HepG2 (cell line): ENCODE measurements at regions not wholly inside any gene's neighbourhood (a gene's known extent, or its start where the extent isn't known, plus 50 kb on each side); places are given as distances from the start of the nearest gene placed in this dataset.

Source experiments
- ATAC-seq: fragments of 200-7000 bp; cut with Tn5 transposase; 3 replicates; pipeline ENCODE4 v1.9.1; 2020; ENCODE audit warnings: mild to moderate bottlenecking, moderate library complexity
- BruUV-seq: library from RNA; stranded (reverse); fragments of 400-500 nt; replicated peaks from 2 replicates; lab custom pipeline; 2021; lab: Mats Ljungman, UMichigan
- CTCF ChIA-PET: fragments of 300-600 bp; formaldehyde crosslinking; extraction: SDS; loops from one replicate; lab custom pipeline; 2021; ENCODE audit warnings: low total read pairs, inconsistent platforms, low intra/inter-chr PET ratio; lab: Yijun Ruan, JAX
- POLR2A ChIA-PET: fragments of 350-600 bp; sonication (Branson Sonifier 250); formaldehyde crosslinking; loops from one replicate; lab custom pipeline; 2020; ENCODE audit warnings: antibody characterized with exemption, inconsistent platforms; lab: Yijun Ruan, JAX
- DNase-seq: peaks from one replicate; pipeline ENCODE4 v3.0.0-alpha.2; 2015; ENCODE audit warnings: low spot score
- FAIRE-seq: peaks from 3 replicates; lab custom pipeline; 2011; peaks lifted over from hg19 to GRCh38; lab: Jason Lieb, UNC
- H2AFZ ChIP-seq: one replicate; pipeline ENCODE4 v1.6.1; 2011; ENCODE audit warnings: low read length, inconsistent platforms
- H3K27ac ChIP-seq: fragments of 300-600 bp; 3 replicates; pipeline ENCODE4 v1.8.0; 2011; ENCODE audit warnings: mixed run types, mild to moderate bottlenecking, mixed read lengths, low read length, inconsistent platforms; ENCODE audit not compliant: insufficient read depth; ENCODE audit errors: extremely low read length
- H3K27me3 ChIP-seq, 2 experiments: fragments of 200-600 bp in 1 of 2; 2 replicates in 1 of 2; 3 replicates in 1 of 2; pipeline versions ENCODE4 v1.6.0 to v1.8.0; 2011; ENCODE audit warnings: low read length in 2 of 2, mild to moderate bottlenecking in 2 of 2, moderate library complexity in 2 of 2, inconsistent platforms in 1 of 2; ENCODE audit not compliant: insufficient read depth in 2 of 2, control insufficient read depth in 1 of 2
- H3K36me3 ChIP-seq, 2 experiments: fragments of 200-600 bp in 1 of 2; replicated peaks in 1 of 2; 2 replicates in 1 of 2; 3 replicates in 1 of 2; pipeline versions ENCODE4 v1.5.1 to v1.8.0; 2011; ENCODE audit warnings: low read length in 2 of 2, inconsistent platforms in 1 of 2; ENCODE audit not compliant: insufficient read depth in 2 of 2, control insufficient read depth in 1 of 2
- H3K4me1 ChIP-seq: 2 replicates; pipeline ENCODE4 v1.5.1; 2012; ENCODE audit warnings: low read length, inconsistent platforms; ENCODE audit not compliant: insufficient read depth
- H3K4me2 ChIP-seq: 2 replicates; pipeline ENCODE4 v1.6.0; 2011; ENCODE audit warnings: low read depth, low read length, inconsistent platforms
- H3K4me3 ChIP-seq, 3 experiments: fragments of 200-600 bp in 1 of 3; sonication (generic), shearing (Covaris generic) in 1 of 3; replicated peaks in 1 of 3; 2 replicates each; pipeline ENCODE4 v1.5.1; 2011 to 2016; ENCODE audit warnings: low read length in 3 of 3, inconsistent platforms in 2 of 3, low read depth in 2 of 3, mild to moderate bottlenecking in 2 of 3, control low read depth in 1 of 3, mixed read lengths in 1 of 3; ENCODE audit not compliant: insufficient read depth in 1 of 3
- H3K79me2 ChIP-seq: one replicate; pipeline ENCODE4 v1.6.1; 2011; ENCODE audit warnings: low read length, inconsistent platforms; ENCODE audit not compliant: insufficient read depth
- H3K9ac ChIP-seq: 2 replicates; pipeline ENCODE4 v1.6.0; 2011; ENCODE audit warnings: mild to moderate bottlenecking, low read depth, low read length, inconsistent platforms; ENCODE audit not compliant: insufficient read depth
- H3K9me3 ChIP-seq: 2 replicates; pipeline ENCODE4 v1.5.1; 2012; ENCODE audit warnings: mild to moderate bottlenecking, low read length
- H4K20me1 ChIP-seq: 2 replicates; pipeline ENCODE4 v1.6.0; 2011; ENCODE audit warnings: inconsistent platforms, mild to moderate bottlenecking, low read length, moderate library complexity; ENCODE audit not compliant: insufficient read depth
- EHMT2 ChIP-seq: fragments of 200-600 bp; sonication (generic); IDR thresholded peaks from 2 replicates; pipeline ENCODE4 v1.7.0; 2017; ENCODE audit warnings: antibody characterized with exemption, low read depth, low read length, borderline replicate concordance
- HNRNPH1 ChIP-seq: fragments of 200-400 bp; formaldehyde crosslinking; optimal IDR thresholded peaks from 2 replicates; pipeline ENCODE3; 2017; ENCODE audit warnings: mild to moderate bottlenecking, low read depth, low read length
- IKZF4 ChIP-seq: sonication (generic); formaldehyde crosslinking; IDR thresholded peaks from 2 replicates; pipeline ENCODE4 v1.5.1; 2020; ENCODE audit warnings: borderline replicate concordance, mild to moderate bottlenecking, low read depth, missing genetic modification reagents; ENCODE audit errors: not compliant biosample characterization
- MXD1 ChIP-seq: sonication (generic); formaldehyde crosslinking; IDR thresholded peaks from 2 replicates; pipeline ENCODE4 v1.4.0; 2020; ENCODE audit warnings: mild to moderate bottlenecking, missing genetic modification reagents
- PLSCR1 ChIP-seq: sonication (generic); formaldehyde crosslinking; IDR thresholded peaks from 2 replicates; pipeline ENCODE4 v1.5.0; 2020; ENCODE audit warnings: missing genetic modification reagents, mild to moderate bottlenecking, borderline replicate concordance
- ZBTB4 ChIP-seq: sonication (generic); formaldehyde crosslinking; IDR thresholded peaks from 2 replicates; pipeline ENCODE4 v1.4.0; 2020; ENCODE audit warnings: missing genetic modification reagents, mild to moderate bottlenecking, borderline replicate concordance
- ZNF883 ChIP-seq: sonication (generic); formaldehyde crosslinking; IDR thresholded peaks from 2 replicates; pipeline ENCODE4 v1.5.1; 2020; ENCODE audit warnings: mild to moderate bottlenecking, missing genetic modification reagents; ENCODE audit errors: not compliant biosample characterization
- ZSCAN5A ChIP-seq: sonication (generic); formaldehyde crosslinking; IDR thresholded peaks from 2 replicates; pipeline ENCODE4 v1.8.0; 2022; ENCODE audit warnings: mild to moderate bottlenecking, missing genetic modification reagents, borderline replicate concordance
- WGBS: methylation state at CpG from one replicate; pipeline ENCODE4 v1.1.6; 2017; ENCODE audit warnings: low lambda C conversion rate; 5-methylcytosine and 5-hydroxymethylcytosine counted together
- in situ Hi-C: cut with HindIII; loops from 2 replicates; pipeline ENCODE4 v1.10.0; 2017; ENCODE audit warnings: low pct_unique_long_range_greater_than_20kb; ENCODE audit not compliant: extremely low pct_ligation_motif_present
- intact Hi-C: fragments of 100-400 bp; cut with micrococcal nuclease; formaldehyde crosslinking; loops from one replicate; pipeline ENCODE4 v1.10.0; 2022; ENCODE audit not compliant: unreplicated experiment

GRCh38 chr6:4670824-4671409 is 105.3 kb upstream of the CDYL start:
- Histone ChIP-seq H3K79me2 (no peaks in the 10 kb centered on the region), H3K27me3 (peaks cover 0 to 27% of the 10 kb centered on the region in 2 experiments; a peak in 2 of 5 replicates), H3K9me3 (no peaks in the 10 kb centered on the region), H3K9ac (no peak overlapping the region), H3K4me2 (no peak overlapping the region), H3K36me3 (no peaks in the 10 kb centered on the region), H3K4me1 (no peaks in the 10 kb centered on the region), H2AFZ (no peak overlapping the region), H3K4me3 (no peak overlapping the region), H4K20me1 (no peaks in the 10 kb centered on the region), H3K27ac (no peak overlapping the region)
- in situ Hi-C loops (no loop called here), intact Hi-C loops (no loop called here)
- POLR2A ChIA-PET = no interaction called here
- ATAC-seq (no peak), DNase-seq (no peak), FAIRE-seq (no peak)
- CTCF ChIA-PET = no interaction called here
- 0% methylated on average over 2 of the region's 2 CpGs for WGBS
- no TSS peak for BruUV-seq
- no peak for TF ChIP-seq IKZF4 (CRISPR knock-in tag)
- no peak for TF ChIP-seq ZNF883 (CRISPR knock-in tag)
- TF ChIP-seq EHMT2 = no peak
- TF ChIP-seq ZBTB4 = no peak
- no peak for TF ChIP-seq PLSCR1 (CRISPR knock-in tag)
- TF ChIP-seq ZSCAN5A (CRISPR knock-in tag) = no peak
- TF ChIP-seq HNRNPH1 = no peak
- TF ChIP-seq MXD1 (CRISPR knock-in tag) = no peak
- TF ChIP-seq, all 625 proteins: peak for 0
